GM21619 (cell line): ENCODE measurements at regions not wholly inside any gene's neighbourhood (a gene's known extent, or its start where the extent isn't known, plus 50 kb on each side); places are given as distances from the start of the nearest gene placed in this dataset.
"Not testable (repeated sequence)": the region's sequence is repeated elsewhere in the genome, so short reads cannot be mapped to it uniquely, and the experiment has no call there.

Experiments
- ATAC-seq: cut with Tn5 transposase; IDR thresholded peaks from one replicate; pipeline ENCODE4 v1.9.1; 2021; ENCODE audit not compliant: unreplicated experiment

- no peak for ATAC-seq
Measured at GRCh38 chr18:30245766-30246455, 796.6 kb downstream of the DSC3 start.

DNA sequence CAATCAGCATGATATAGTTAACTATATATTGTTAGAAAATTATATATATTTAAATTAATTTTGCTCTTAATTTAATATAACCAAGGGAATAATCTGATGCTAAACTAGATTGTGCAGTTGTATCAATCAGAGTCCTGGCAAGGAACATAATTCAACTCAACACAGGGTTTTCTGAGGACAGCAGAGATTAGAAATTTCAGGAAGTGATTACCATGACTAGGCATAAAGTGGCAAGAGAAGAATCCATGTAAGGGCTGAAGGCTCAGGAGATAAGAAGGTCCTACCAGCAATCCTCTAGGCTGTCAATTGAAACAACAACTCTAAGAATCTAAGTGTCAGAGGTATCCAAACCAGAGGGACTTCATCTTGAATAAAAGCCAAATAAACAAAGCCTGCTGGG is 807.8 kb downstream of the DSC3 start:
- ATAC-seq = no peak

DNA sequence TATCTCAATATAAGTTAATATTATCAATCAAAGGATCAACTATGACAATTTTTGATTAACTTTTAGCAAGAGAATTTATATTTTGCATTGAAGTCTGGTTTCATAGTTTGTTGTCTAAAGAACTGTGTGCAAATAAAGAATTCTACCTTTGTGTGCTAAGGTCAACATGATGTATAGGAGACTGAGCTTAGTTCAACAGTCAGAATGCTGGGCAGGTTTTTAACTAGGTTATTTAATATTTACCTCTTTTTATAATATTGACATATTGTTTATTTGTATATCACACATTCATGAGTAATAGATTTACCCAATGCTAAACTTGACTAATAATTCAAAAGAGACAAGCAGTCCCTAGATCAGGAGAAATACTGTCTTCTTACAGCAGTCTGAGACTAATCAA is 831.4 kb downstream of the DSC3 start:
- ATAC-seq = no peak

- no peak for ATAC-seq
Measured at GRCh38 chr18:30208546-30208945, 834.0 kb downstream of the DSC3 start.

GRCh38 chr18:30192216-30192615 is 850.3 kb downstream of the DSC3 start:
- ATAC-seq = no peak

GRCh38 chr18:30186245-30186644 is 856.3 kb downstream of the DSC3 start:
- no peak for ATAC-seq

DNA sequence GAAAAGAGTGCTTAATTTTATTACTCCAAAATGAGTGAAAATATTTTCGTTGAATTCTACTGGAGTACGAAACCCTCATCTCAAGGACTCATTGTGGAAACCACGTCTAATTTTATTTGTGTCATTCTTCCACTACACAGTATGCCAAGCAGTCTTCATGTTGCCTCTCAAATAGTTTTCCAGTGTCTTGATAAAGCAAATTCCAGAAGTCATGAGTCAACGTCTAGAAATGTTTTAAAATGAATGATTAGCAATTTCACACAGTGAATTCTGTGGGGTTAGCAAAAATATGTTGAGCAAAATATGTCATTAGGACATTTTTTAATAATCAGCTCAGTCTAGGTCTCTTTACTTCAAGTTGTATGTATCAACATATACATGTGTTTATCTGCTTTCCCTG is 865.5 kb downstream of the DSC3 start:
- ATAC-seq = no peak

DNA sequence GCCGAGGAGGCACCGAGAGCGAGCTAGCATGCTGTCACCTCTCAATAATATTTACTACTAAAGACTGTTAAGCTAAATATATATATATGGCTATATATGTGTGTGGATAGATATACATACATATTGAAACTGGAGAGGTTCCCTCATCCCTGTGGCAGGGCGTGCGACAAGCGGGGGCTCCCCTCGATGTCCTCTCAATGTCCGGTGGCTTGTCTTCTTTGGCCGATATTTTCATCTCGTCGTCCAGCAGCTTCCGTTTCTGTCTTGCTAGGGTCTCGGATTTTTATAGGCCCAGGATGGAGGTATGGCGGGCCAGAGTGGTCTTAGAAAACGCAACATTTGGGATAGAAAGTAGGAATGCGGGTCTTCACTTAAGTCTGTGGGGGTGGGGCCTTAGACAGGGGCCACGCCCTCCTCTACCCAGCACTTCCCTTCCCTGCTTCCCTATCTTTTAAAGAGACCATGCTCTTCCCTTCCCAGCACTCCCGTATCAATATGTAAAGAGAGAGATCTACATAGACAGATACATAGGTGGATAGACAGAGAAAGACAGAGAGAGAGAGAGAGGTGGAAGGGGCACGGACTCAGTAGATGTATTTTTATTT is 866.8 kb downstream of the DSC3 start:
- no peak for ATAC-seq

DNA sequence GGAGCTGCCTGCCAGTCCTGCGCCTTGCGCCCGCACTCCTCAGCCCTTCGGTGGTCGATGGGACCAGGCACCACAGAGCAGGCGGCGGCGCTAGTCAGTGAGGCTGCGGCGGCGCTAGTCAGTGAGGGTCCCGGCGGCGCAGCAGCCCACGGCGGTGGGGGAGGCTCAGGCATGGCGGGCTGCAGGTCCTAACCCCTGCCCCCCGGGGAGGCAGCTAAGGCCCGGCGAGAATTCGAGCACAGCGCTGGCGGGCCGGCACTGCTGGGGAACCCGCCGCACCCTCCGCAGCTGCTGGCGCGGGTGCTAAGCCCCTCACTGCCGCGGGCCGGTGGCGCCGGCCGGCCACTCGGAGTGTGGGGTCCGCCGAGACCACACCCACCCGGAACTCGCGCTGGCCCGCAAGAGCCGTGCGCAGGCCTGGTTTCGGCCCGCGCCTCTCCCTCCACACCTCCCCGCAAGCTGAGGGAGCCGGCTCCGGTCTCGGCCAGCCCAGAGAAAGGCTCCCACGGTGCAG is 867.4 kb downstream of the DSC3 start:
- ATAC-seq = no peak

GRCh38 chr18:30163573-30163972 is 879.0 kb downstream of the DSC3 start:
- ATAC-seq = no peak

GRCh38 chr18:30160124-30160523 is 882.4 kb downstream of the DSC3 start:
- ATAC-seq = no peak

DNA sequence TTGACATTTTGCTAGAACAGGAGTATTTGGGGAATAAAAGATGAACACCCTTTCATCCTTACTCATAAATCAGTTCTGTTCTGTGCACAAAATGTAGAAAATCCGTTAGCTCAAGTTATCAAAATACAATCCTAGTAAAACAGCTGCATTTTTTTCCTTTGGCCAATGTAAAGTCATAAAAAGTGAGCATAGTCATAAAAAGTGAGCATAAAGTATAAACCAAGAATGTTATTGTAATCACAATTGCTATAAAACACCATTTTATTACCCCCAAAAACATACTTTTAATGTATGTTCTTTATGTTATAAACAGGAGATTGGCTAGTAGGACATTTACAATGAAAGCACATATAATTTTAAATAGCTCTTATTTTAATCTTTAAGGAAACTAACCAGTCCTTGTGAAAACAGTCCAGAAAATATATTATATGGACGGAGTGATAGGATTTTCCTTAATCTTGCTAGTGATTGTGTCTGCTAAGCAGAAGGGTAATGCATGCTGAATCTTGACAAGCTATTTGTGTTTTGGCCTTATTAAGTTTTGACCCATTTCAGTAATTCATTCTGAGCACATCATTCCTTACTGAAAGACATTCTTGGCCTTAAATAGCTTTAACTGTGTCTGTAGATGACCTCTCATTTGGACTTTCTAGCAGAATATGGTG is 891.8 kb downstream of the DSC3 start:
- ATAC-seq = no peak

DNA sequence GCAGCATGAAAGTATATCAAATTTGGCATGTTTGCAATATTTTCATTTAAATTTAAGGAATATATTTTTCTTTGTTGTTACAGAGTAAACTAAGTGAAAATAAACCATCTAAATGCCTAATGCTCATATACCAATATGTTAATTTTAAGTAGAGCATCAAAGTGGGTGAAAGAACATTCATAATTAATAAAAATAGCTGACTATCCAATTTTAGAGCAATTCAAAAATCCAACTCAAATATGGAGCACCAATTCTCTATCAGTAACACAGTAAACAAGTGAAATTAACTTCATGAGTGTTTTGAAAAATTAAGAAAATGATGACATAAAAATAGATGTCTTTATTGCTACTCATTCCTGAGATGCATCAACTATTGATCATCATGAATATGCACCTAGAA is 893.0 kb downstream of the DSC3 start:
- ATAC-seq = no peak

- ATAC-seq = no peak
Measured at GRCh38 chr18:30142870-30143269, 899.7 kb downstream of the DSC3 start.

DNA sequence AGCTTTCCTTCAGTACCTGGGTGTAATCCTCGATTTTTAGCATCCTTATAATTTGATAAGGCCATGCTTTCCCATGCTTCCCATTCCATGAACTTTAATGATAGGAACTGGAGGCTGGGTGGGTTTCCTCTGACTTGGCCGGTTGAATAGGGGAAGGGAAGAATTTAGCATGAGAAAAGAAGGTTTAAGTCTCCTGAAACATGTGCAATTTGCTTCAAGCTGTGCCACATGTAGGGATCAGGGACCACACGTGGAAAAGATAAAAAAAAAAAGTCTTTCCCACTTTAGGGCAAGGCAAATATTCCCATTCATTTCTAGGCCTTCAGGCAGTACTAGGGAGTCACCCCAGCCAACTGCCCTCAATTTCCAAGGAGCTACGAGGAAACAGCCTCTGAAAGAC is 900.3 kb downstream of the DSC3 start:
- ATAC-seq = no peak

DNA sequence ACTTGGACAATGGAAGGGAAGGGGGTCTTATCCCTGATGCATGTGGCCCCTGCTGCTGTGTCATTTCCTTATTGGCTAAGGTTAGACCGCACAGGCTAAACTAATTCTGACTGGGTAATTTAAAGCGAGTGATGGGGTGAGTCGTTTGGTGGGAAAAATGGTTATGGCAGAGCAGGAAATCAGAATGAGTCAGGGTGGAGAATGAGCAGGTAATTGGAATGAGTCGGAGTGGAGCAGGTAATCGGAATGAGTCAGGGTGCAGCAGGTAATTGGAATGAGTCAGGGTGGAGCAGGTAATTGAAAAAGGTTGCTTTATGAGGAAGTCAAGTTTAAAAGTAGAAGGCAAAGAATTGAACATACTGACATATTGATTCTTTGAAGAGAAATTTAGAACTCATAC is 901.0 kb downstream of the DSC3 start:
- ATAC-seq = not testable (repeated sequence)

- no peak for ATAC-seq
Measured at GRCh38 chr18:30139631-30140287, 902.8 kb downstream of the DSC3 start.

- no peak for ATAC-seq
Measured at GRCh38 chr18:30135938-30136337, 906.6 kb downstream of the DSC3 start.

DNA sequence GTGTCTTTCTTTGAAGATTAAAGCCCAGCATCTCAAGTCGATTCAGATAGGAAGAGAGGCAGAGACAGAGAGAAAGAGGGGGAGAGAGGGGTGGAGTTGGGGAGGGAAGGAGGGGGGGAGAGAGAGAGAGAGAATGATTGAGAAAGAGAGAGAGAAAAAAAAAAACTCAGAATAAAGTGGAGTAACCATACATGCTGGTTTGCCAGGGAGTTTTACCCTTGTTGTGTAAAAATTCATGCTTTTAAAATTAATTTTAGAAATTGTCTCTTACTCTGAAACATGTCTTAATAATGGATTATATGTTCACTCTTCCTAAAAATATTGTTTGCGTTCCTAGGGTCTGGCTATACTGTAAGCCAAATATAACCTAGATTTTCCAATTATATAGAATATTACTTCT is 908.5 kb downstream of the DSC3 start:
- no peak for ATAC-seq

DNA sequence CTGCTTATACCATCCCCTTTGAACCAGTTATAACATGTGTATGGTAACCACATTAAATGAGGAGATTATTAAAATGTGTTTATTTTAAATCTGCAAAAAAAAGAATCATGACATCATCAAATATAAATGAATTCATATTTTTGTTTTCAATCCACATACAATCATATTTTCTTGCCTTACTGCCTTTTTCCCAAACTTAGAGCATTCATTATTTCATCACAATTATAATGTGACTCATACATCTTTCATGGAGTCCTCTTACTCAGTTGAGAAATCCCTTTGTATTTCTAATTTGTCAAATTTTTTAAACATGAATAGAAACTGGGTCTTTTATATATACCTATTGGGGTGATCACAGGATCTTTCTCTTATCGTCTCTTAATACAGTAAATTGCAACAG is 909.6 kb downstream of the DSC3 start:
- ATAC-seq = no peak

DNA sequence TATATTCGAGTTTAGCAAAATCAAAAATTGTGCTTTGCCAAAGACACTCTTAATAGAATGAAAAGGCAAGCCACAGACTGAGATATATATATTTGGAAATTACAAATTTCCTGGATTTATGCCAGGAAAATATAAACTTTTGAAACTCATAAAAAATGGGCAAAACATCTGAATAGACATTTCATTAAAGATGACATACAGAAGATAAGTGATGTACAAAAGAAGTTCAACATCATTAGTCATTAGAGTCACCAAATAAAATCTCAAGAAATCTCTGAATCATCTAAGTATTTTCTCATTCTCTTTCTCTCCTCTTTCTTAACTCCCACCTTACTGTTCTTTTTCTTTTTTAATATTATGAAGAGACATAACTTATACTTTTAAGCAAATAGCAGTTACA is 921.1 kb downstream of the DSC3 start:
- ATAC-seq = no peak

GRCh38 chr18:30113454-30113853 is 929.1 kb downstream of the DSC3 start:
- ATAC-seq = no peak
